H1 (cell line): ENCODE measurements at regions not wholly inside any gene's neighbourhood (a gene's known extent, or its start where the extent isn't known, plus 50 kb on each side); places are given as distances from the start of the nearest gene placed in this dataset.
A peak's percentile ranks its signal among the peaks of the same experiment; 100 is the strongest.

Source experiments
- CTCF ChIA-PET: fragments of 300-600 bp; sonication (Branson Sonifier 250); formaldehyde crosslinking; loops from one replicate; lab custom pipeline; 2021; ENCODE audit not compliant: partially characterized antibody; lab: Charles Lee
- POLR2A ChIA-PET: fragments of 300-600 bp; sonication (Branson Sonifier 250); formaldehyde crosslinking; loops from one replicate; lab custom pipeline; 2021; ENCODE audit warnings: inconsistent platforms; ENCODE audit not compliant: partially characterized antibody; lab: Charles Lee
- DNase-seq, 2 experiments: peaks; one replicate each; pipeline versions ENCODE4 v3.0.0 to v3.0.0-alpha.2; 2010 to 2022; ENCODE audit warnings: low spot score in 2 of 2, low read depth in 1 of 2, mixed read lengths in 1 of 2
- FAIRE-seq: peaks from 2 replicates; lab custom pipeline; 2011; peaks lifted over from hg19 to GRCh38; lab: Jason Lieb, UNC
- H2AFZ ChIP-seq: 2 replicates; pipeline ENCODE4 v1.8.1; 2012; ENCODE audit warnings: low read length, inconsistent platforms
- H2AK5ac ChIP-seq: 2 replicates; pipeline ENCODE4 v1.6.1; 2013; ENCODE audit warnings: low read depth, low read length
- H2BK120ac ChIP-seq: replicated peaks from 2 replicates; pipeline ENCODE3; 2013; ENCODE audit warnings: low read depth, low read length, inconsistent platforms
- H2BK12ac ChIP-seq: 2 replicates; pipeline ENCODE4 v1.6.1; 2013; ENCODE audit warnings: low read depth, low read length
- H2BK15ac ChIP-seq: 2 replicates; pipeline ENCODE4 v1.6.1; 2013; ENCODE audit warnings: low read length
- H2BK20ac ChIP-seq: 2 replicates; pipeline ENCODE4 v1.6.1; 2013; ENCODE audit warnings: low read length
- H2BK5ac ChIP-seq: 2 replicates; pipeline ENCODE4 v1.6.1; 2013; ENCODE audit warnings: low read depth, low read length
- H3K14ac ChIP-seq: 2 replicates; pipeline ENCODE4 v1.6.1; 2013; ENCODE audit warnings: inconsistent platforms; ENCODE audit not compliant: insufficient read length
- H3K18ac ChIP-seq: 2 replicates; pipeline ENCODE4 v1.6.1; 2013; ENCODE audit warnings: low read length; ENCODE audit errors: extremely low read depth
- H3K23ac ChIP-seq: 2 replicates; pipeline ENCODE4 v1.6.1; 2013; ENCODE audit warnings: inconsistent platforms; ENCODE audit not compliant: insufficient read length
- H3K23me2 ChIP-seq: 2 replicates; pipeline ENCODE4 v1.6.1; 2013; ENCODE audit warnings: low read depth, low read length
- H3K27ac ChIP-seq: 2 replicates; pipeline ENCODE4 v1.6.1; 2011; ENCODE audit warnings: low read depth, low read length, inconsistent platforms
- H3K27me3 ChIP-seq, 4 experiments: replicated peaks in 1 of 4; 1 replicate in 1 of 4; 2 replicates in 3 of 4; pipeline versions ENCODE4 v1.6.1 to v1.8.1; 2011 to 2013; ENCODE audit warnings: low read length in 3 of 4, mild to moderate bottlenecking in 3 of 4, inconsistent platforms in 2 of 4, mixed read lengths in 2 of 4, moderate library complexity in 1 of 4; ENCODE audit not compliant: control insufficient read depth in 3 of 4, insufficient read depth in 3 of 4; ENCODE audit errors: extremely low read depth in 1 of 4
- H3K36me3 ChIP-seq, 4 experiments: 2 replicates each; pipeline versions ENCODE4 v1.6.1 to v1.8.1; 2011 to 2013; ENCODE audit warnings: mild to moderate bottlenecking in 4 of 4, low read length in 3 of 4, moderate library complexity in 2 of 4, control low read depth in 1 of 4, inconsistent platforms in 1 of 4; ENCODE audit not compliant: insufficient read depth in 4 of 4, control insufficient read depth in 2 of 4
- H3K4ac ChIP-seq: replicated peaks from 2 replicates; pipeline ENCODE3; 2013; ENCODE audit warnings: low read length, low read depth, mixed read lengths, inconsistent platforms; ENCODE audit not compliant: insufficient read length
- H3K4me1 ChIP-seq, 4 experiments: replicated peaks in 1 of 4; 1 replicate in 1 of 4; 2 replicates in 3 of 4; pipeline versions ENCODE4 v1.6.1 to v1.8.1; 2011 to 2013; ENCODE audit warnings: low read length in 3 of 4, inconsistent platforms in 2 of 4, mixed read lengths in 1 of 4; ENCODE audit not compliant: insufficient read depth in 4 of 4, control insufficient read depth in 3 of 4
- H3K4me2 ChIP-seq, 2 experiments: 2 replicates each; pipeline versions ENCODE4 v1.6.1 to v1.8.1; 2011 to 2013; ENCODE audit warnings: low read depth in 2 of 2, low read length in 2 of 2, control low read depth in 1 of 2, inconsistent platforms in 1 of 2, mild to moderate bottlenecking in 1 of 2; ENCODE audit not compliant: insufficient read depth in 1 of 2
- H3K4me3 ChIP-seq, 4 experiments: fragments of 200-600, 300-600 bp in 1 of 4; sonication (generic), shearing (Covaris generic), sonication (Bioruptor Twin) in 1 of 4; 2 replicates each; pipeline versions ENCODE4 v1.5.1 to v1.8.1; 2011 to 2016; ENCODE audit warnings: low read length in 4 of 4, low read depth in 3 of 4, control low read depth in 2 of 4, inconsistent platforms in 2 of 4, mild to moderate bottlenecking in 2 of 4, mixed read lengths in 1 of 4, moderate library complexity in 1 of 4; ENCODE audit not compliant: insufficient read depth in 2 of 4; ENCODE audit errors: extremely low read depth in 1 of 4
- H3K56ac ChIP-seq: replicated peaks from 2 replicates; pipeline ENCODE3; 2013; ENCODE audit warnings: low read depth, mild to moderate bottlenecking, mixed read lengths, low read length, inconsistent platforms; ENCODE audit not compliant: insufficient read length
- H3K79me1 ChIP-seq: 2 replicates; pipeline ENCODE4 v1.6.1; 2013; ENCODE audit warnings: low read depth, low read length, control low read depth
- H3K79me2 ChIP-seq, 2 experiments: 2 replicates each; pipeline versions ENCODE4 v1.6.1 to v1.8.1; 2012 to 2013; ENCODE audit warnings: low read length in 2 of 2, mild to moderate bottlenecking in 2 of 2, inconsistent platforms in 1 of 2; ENCODE audit not compliant: insufficient read depth in 2 of 2, control insufficient read depth in 1 of 2
- H3K9ac ChIP-seq, 4 experiments: replicated peaks in 1 of 4; 1 replicate in 1 of 4; 2 replicates in 3 of 4; pipeline versions ENCODE4 v1.6.1 to v1.8.1; 2011 to 2013; ENCODE audit warnings: low read depth in 3 of 4, low read length in 3 of 4, control low read depth in 2 of 4, mild to moderate bottlenecking in 2 of 4, moderate library complexity in 2 of 4, inconsistent platforms in 1 of 4; ENCODE audit errors: extremely low read depth in 1 of 4
- H3K9me3 ChIP-seq, 2 experiments: 2 replicates each; pipeline versions ENCODE4 v1.6.1 to v1.8.1; 2012 to 2013; ENCODE audit warnings: mild to moderate bottlenecking in 2 of 2, moderate library complexity in 2 of 2, control low read depth in 1 of 2, inconsistent platforms in 1 of 2, low read depth in 1 of 2, low read length in 1 of 2, mixed read lengths in 1 of 2; ENCODE audit not compliant: insufficient read depth in 2 of 2
- H4K20me1 ChIP-seq, 2 experiments: replicated peaks in 1 of 2; 2 replicates each; pipeline versions ENCODE3 to v1.8.1; 2011 to 2013; ENCODE audit warnings: inconsistent platforms in 2 of 2, low read length in 2 of 2, mild to moderate bottlenecking in 1 of 2; ENCODE audit not compliant: insufficient read depth in 2 of 2, control insufficient read depth in 1 of 2
- H4K5ac ChIP-seq: 2 replicates; pipeline ENCODE4 v1.6.1; 2013; ENCODE audit warnings: low read length, low read depth, mixed read lengths, inconsistent platforms; ENCODE audit not compliant: insufficient read length
- H4K8ac ChIP-seq: 2 replicates; pipeline ENCODE4 v1.8.0; 2013; ENCODE audit warnings: mild to moderate bottlenecking, moderate library complexity, low read length, inconsistent platforms; ENCODE audit not compliant: insufficient read depth; ENCODE audit errors: extremely low read depth
- H4K91ac ChIP-seq: replicated peaks from 2 replicates; pipeline ENCODE3; 2013; ENCODE audit warnings: low read length, mixed read lengths, inconsistent platforms; ENCODE audit not compliant: insufficient read length
- BRCA1 ChIP-seq: IDR thresholded peaks from 2 replicates; pipeline ENCODE4 v1.6.1; 2012; ENCODE audit warnings: low read depth, low read length, improper control_type of control experiment
- CBX5 ChIP-seq: fragments of 300-800, 300-1000 bp; sonication (generic); IDR thresholded peaks from 2 replicates; pipeline ENCODE4 v1.7.1; 2016; ENCODE audit warnings: antibody characterized with exemption, low read length, low read depth
- CHD1 ChIP-seq: IDR thresholded peaks from 2 replicates; pipeline ENCODE4 v1.6.1; 2012; ENCODE audit warnings: low read depth, low read length, improper control_type of control experiment
- CREB1 ChIP-seq: IDR thresholded peaks from 2 replicates; pipeline ENCODE4 v1.6.1; 2012; ENCODE audit warnings: inconsistent platforms
- EGR1 ChIP-seq: IDR thresholded peaks from 2 replicates; pipeline ENCODE4 v1.6.1; 2011; ENCODE audit warnings: low read depth, low read length, borderline replicate concordance
- JUN ChIP-seq: IDR thresholded peaks from 2 replicates; pipeline ENCODE4 v1.6.1; 2011; ENCODE audit warnings: low read depth, mild to moderate bottlenecking, improper control_type of control experiment, low read length
- KDM4A ChIP-seq: IDR thresholded peaks from one replicate; pipeline ENCODE4 v1.7.1; 2012; ENCODE audit warnings: low read depth, mild to moderate bottlenecking, moderate library complexity, low read length, inconsistent platforms; ENCODE audit not compliant: severe bottlenecking
- NANOG ChIP-seq: IDR thresholded peaks from 2 replicates; pipeline ENCODE4 v1.6.1; 2011; ENCODE audit warnings: low read length, low read depth, mild to moderate bottlenecking, inconsistent platforms; ENCODE audit not compliant: insufficient read depth, poor library complexity, severe bottlenecking
- POLR2A ChIP-seq, 2 experiments: IDR thresholded peaks; 1 replicate in 1 of 2; 2 replicates in 1 of 2; pipeline ENCODE4 v1.6.1; 2011; ENCODE audit warnings: low read depth in 2 of 2, low read length in 2 of 2, mild to moderate bottlenecking in 2 of 2; ENCODE audit errors: control extremely low read depth in 1 of 2
- POLR2AphosphoS5 ChIP-seq: IDR thresholded peaks from 2 replicates; pipeline ENCODE4 v1.6.1; 2011; ENCODE audit warnings: low read depth, low read length
- RXRA ChIP-seq: IDR thresholded peaks from 2 replicates; pipeline ENCODE4 v1.6.1; 2011; ENCODE audit warnings: low read depth, mild to moderate bottlenecking, low read length, moderate library complexity; ENCODE audit not compliant: insufficient read depth
- SP4 ChIP-seq: IDR thresholded peaks from 2 replicates; pipeline ENCODE4 v1.6.1; 2012; ENCODE audit warnings: low read length, inconsistent platforms
- TAF7 ChIP-seq: optimal IDR thresholded peaks from 2 replicates; pipeline ENCODE3; 2011; ENCODE audit warnings: low read depth, mild to moderate bottlenecking, inconsistent platforms, low read length, moderate library complexity, borderline replicate concordance
- YY1 ChIP-seq: IDR thresholded peaks from 2 replicates; pipeline ENCODE4 v1.6.1; 2011; ENCODE audit warnings: low read depth, mild to moderate bottlenecking, low read length
- WGBS, 2 experiments: shearing (Covaris generic) in 1 of 2; methylation state at CpG; one replicate each; pipeline versions ENCODE4 v1.1.6 to v1.1.7; 2013 to 2015; ENCODE audit warnings: low lambda C conversion rate in 2 of 2, mixed read lengths in 2 of 2, inconsistent platforms in 1 of 2, low coverage in 1 of 2, missing lambda C conversion rate in 1 of 2; ENCODE audit not compliant: insufficient replicate concordance in 2 of 2, insufficient coverage in 1 of 2, insufficient read length in 1 of 2; ENCODE audit errors: extremely low coverage in 1 of 2, missing lambda C conversion rate in 1 of 2; 5-methylcytosine and 5-hydroxymethylcytosine counted together

DNA sequence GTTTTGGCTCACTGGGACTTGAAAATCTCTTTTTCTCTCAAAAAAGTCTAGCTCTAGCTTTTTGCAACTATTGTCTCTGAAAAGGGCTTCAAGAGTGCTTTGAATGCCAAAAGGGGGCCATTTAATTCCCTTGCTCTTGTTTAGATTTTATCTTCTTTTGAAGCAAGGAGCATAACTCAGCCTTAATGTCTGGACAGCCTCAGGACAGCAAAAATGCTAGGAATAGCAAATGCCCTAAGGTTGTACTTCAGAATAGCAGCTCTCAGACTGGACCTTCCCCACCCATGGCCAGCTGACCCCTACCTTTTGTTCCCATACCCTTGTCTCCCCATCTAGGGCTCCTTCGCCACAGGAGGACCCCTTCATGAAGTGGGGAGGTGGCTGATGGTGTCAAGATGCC is 121.4 kb downstream of the KCNK1 start:
- 0 out of 2 replicates have a peak overlapping the region, but pooled peaks have one; percentile 29 for H4K8ac ChIP-seq
- no peak overlapping the region for H2BK5ac ChIP-seq
- H2BK15ac ChIP-seq, result no peak overlapping the region
- H3K27me3 ChIP-seq, result no peaks in the 10 kb centered on the region
- H4K5ac ChIP-seq, result no peak overlapping the region
- H2AFZ ChIP-seq, result no peak overlapping the region
- no peak overlapping the region for H3K18ac ChIP-seq
- peaks cover 0 to 9% (median under 1%) of the 10 kb centered on the region in 4 experiments; a peak in 2 of 7 replicates for H3K4me1 ChIP-seq
- H3K79me1 ChIP-seq, result no peaks in the 10 kb centered on the region
- DNase-seq (no peak), FAIRE-seq (no peak)
- H2BK120ac ChIP-seq, result no peak overlapping the region
- H3K27ac ChIP-seq, result no peak overlapping the region
- WGBS, 2 experiments, result 94% methylated on average over 1 of the region's 1 CpG; no CpG with 5 or more reads in 1 of the 2 experiments
- TF ChIP-seq KDM4A (no peak), RXRA (no peak), CBX5 (no peak), EGR1 (no peak), YY1 (no peak), JUN (no peak), TAF7 (no peak), SP4 (no peak), POLR2A (IDR thresholded peaks at IDR 0.05; ENCODE audit: control extremely low read depth in 1 of 2, low read depth in 2 of 2, low read length in 2 of 2) (no peak), NANOG (no peak), CHD1 (no peak), POLR2AphosphoS5 (no peak), BRCA1 (no peak), CREB1 (no peak)
- no peaks in the 10 kb centered on the region for H3K9me3 ChIP-seq
- no peak overlapping the region for H3K56ac ChIP-seq
- CTCF ChIA-PET, result interaction anchor here (0.8 to 0.9 kb wide), 2 partner anchors 10 kb away, joined by 3 read pairs; no protein-coding TSS in a partner anchor
- no peak overlapping the region for H3K9ac ChIP-seq
- H4K20me1 ChIP-seq, result no peaks in the 10 kb centered on the region
- H3K23me2 ChIP-seq, result no peaks in the 10 kb centered on the region
- no peak overlapping the region for H2BK12ac ChIP-seq
- no peak overlapping the region for H3K23ac ChIP-seq
- H2BK20ac ChIP-seq, result no peak overlapping the region
- H3K14ac ChIP-seq, result no peak overlapping the region
- no peak overlapping the region for H3K4me2 ChIP-seq
- H2AK5ac ChIP-seq, result no peak overlapping the region
- no peaks in the 10 kb centered on the region for H3K36me3 ChIP-seq
- no peak overlapping the region for H3K4me3 ChIP-seq
- no peak overlapping the region for H3K4ac ChIP-seq
- no peak overlapping the region for H4K91ac ChIP-seq
- POLR2A ChIA-PET, result no interaction called here
- no peaks in the 10 kb centered on the region for H3K79me2 ChIP-seq
